Smooth muscle cell (in vitro differentiated cells): ENCODE measurements at regions not wholly inside any gene's neighbourhood (a gene's known extent, or its start where the extent isn't known, plus 50 kb on each side); places are given as distances from the start of the nearest gene placed in this dataset.
A peak's percentile ranks its signal among the peaks of the same experiment; 100 is the strongest.

ENCODE experiments used
- DNase-seq: peaks from one replicate; lab custom pipeline; 2025; ENCODE audit not compliant: unreplicated experiment; lab: John Stamatoyannopoulos, UW
- H2AFZ ChIP-seq: fragments of 200-600 bp; sonication (generic); 2 replicates; pipeline ENCODE4 v1.6.0; 2016; ENCODE audit warnings: antibody characterized with exemption, low read depth, mild to moderate bottlenecking
- H3F3A ChIP-seq: fragments of 200-600 bp; sonication (generic); 2 replicates; pipeline ENCODE4 v1.6.0; 2017; ENCODE audit warnings: antibody characterized with exemption, low read depth
- H3K27ac ChIP-seq: fragments of 200-600 bp; sonication (generic); 2 replicates; pipeline ENCODE4 v1.5.1; 2016; ENCODE audit warnings: low read depth, mild to moderate bottlenecking
- H3K27me3 ChIP-seq: fragments of 200-600 bp; sonication (generic); 2 replicates; pipeline ENCODE4 v1.6.1; 2016; ENCODE audit warnings: low read depth, mild to moderate bottlenecking
- H3K36me3 ChIP-seq: fragments of 200-600 bp; sonication (generic); 2 replicates; pipeline ENCODE4 v1.5.1; 2016; ENCODE audit warnings: low read depth
- H3K4me1 ChIP-seq: fragments of 200-600 bp; sonication (generic); 2 replicates; pipeline ENCODE4 v1.5.1; 2016; ENCODE audit warnings: low read depth
- H3K4me2 ChIP-seq: fragments of 200-600 bp; sonication (generic); 2 replicates; pipeline ENCODE4 v1.6.0; 2016; ENCODE audit warnings: mild to moderate bottlenecking
- H3K4me3 ChIP-seq: fragments of 200-600 bp; sonication (generic); 2 replicates; pipeline ENCODE4 v1.5.1; 2016; ENCODE audit warnings: mild to moderate bottlenecking
- H3K79me2 ChIP-seq: fragments of 200-600 bp; sonication (generic); 2 replicates; pipeline ENCODE4 v1.6.0; 2016; ENCODE audit warnings: low read depth, mild to moderate bottlenecking
- H3K9ac ChIP-seq: fragments of 200-600 bp; sonication (generic); 2 replicates; pipeline ENCODE4 v1.6.0; 2016; ENCODE audit warnings: low read depth
- H3K9me3 ChIP-seq: fragments of 200-600 bp; sonication (generic); replicated peaks from 2 replicates; pipeline ENCODE4 v1.5.1; 2016; ENCODE audit warnings: low read depth
- H4K20me1 ChIP-seq: fragments of 200-600 bp; sonication (generic); 2 replicates; pipeline ENCODE4 v1.6.0; 2016; ENCODE audit warnings: low read depth
- WGBS: methylation state at CpG from one replicate; pipeline ENCODE4 v1.1.7; 2016; ENCODE audit warnings: low lambda C conversion rate; 5-methylcytosine and 5-hydroxymethylcytosine counted together
- TF ChIP-seq, protein P1 (sequence below): fragments of 200-600 bp; sonication (generic); IDR thresholded peaks from 2 replicates; pipeline ENCODE4 v1.5.1; 2017; ENCODE audit warnings: borderline replicate concordance, mild to moderate bottlenecking, antibody characterized with exemption; ENCODE audit not compliant: insufficient read depth, poor library complexity, severe bottlenecking

DNA sequence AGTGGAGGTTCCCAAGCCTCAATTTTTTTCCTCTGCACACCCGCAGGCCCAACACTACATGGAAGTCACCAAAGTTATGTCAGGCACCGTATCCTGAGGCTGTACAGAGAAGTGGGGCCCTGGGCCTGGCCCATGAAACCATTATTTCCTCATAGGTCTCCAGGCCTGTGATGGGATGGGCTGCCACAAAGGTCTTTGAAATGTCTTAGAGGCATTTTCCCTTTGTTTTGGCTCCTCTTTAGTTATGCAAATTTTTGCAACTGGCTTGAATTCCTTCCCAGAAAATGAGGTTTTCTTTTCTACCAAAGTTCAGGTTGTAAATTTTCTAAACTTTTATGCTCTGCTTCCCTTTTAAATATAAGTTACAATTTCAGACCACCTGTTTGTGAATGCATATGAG lies 365.2 kb downstream of the HGF start:
- Histone ChIP-seq H4K20me1 (no peaks in the 10 kb centered on the region), H3K4me2 (no peak overlapping the region), H3K4me3 (no peak overlapping the region), H3K79me2 (no peaks in the 10 kb centered on the region), H3K9ac (no peak overlapping the region), H3K9me3 (no peaks in the 10 kb centered on the region), H3K27ac (no peak overlapping the region), H3K4me1 (no peaks in the 10 kb centered on the region), H3K36me3 (no peaks in the 10 kb centered on the region), H3F3A (peaks cover 1% of the 10 kb centered on the region), H2AFZ (no peak overlapping the region), H3K27me3 (no peaks in the 10 kb centered on the region)
- TF ChIP-seq, protein P1, sequence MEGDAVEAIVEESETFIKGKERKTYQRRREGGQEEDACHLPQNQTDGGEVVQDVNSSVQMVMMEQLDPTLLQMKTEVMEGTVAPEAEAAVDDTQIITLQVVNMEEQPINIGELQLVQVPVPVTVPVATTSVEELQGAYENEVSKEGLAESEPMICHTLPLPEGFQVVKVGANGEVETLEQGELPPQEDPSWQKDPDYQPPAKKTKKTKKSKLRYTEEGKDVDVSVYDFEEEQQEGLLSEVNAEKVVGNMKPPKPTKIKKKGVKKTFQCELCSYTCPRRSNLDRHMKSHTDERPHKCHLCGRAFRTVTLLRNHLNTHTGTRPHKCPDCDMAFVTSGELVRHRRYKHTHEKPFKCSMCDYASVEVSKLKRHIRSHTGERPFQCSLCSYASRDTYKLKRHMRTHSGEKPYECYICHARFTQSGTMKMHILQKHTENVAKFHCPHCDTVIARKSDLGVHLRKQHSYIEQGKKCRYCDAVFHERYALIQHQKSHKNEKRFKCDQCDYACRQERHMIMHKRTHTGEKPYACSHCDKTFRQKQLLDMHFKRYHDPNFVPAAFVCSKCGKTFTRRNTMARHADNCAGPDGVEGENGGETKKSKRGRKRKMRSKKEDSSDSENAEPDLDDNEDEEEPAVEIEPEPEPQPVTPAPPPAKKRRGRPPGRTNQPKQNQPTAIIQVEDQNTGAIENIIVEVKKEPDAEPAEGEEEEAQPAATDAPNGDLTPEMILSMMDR = no peak
- DNase-seq = no peak
- 94% methylated on average over 2 of the region's 2 CpGs for WGBS

DNA sequence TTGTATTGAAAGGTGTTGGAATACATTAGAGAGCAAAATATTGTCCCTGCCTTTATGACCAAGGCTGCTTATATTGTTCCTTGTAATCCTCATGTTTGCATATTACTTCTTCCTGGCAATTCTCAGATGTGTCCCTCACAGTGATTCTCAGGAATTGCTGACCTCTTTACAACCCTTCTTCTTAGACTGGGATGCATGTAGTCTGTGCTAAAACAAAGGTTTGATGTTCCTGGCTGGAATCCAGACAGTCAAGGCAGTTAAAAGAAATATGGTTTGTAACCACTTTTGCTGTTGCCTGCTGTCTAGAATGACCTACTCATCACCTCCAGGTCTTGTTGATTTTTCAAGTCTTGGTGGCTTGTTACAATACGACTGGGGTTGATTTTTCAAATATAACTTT lies 367.6 kb downstream of the HGF start:
- Histone ChIP-seq H3K4me3 (no peak overlapping the region), H3K27ac (no peak overlapping the region), H2AFZ (no peak overlapping the region), H3K79me2 (no peaks in the 10 kb centered on the region), H3F3A (peaks cover 5% of the 10 kb centered on the region), H4K20me1 (no peaks in the 10 kb centered on the region), H3K4me2 (no peak overlapping the region), H3K9me3 (no peaks in the 10 kb centered on the region), H3K27me3 (no peaks in the 10 kb centered on the region), H3K9ac (no peak overlapping the region), H3K36me3 (no peaks in the 10 kb centered on the region), H3K4me1 (no peaks in the 10 kb centered on the region)
- TF ChIP-seq, protein P1 = no peak
- WGBS = 84% methylated on average over 1 of the region's 1 CpG
- no peak for DNase-seq

DNA sequence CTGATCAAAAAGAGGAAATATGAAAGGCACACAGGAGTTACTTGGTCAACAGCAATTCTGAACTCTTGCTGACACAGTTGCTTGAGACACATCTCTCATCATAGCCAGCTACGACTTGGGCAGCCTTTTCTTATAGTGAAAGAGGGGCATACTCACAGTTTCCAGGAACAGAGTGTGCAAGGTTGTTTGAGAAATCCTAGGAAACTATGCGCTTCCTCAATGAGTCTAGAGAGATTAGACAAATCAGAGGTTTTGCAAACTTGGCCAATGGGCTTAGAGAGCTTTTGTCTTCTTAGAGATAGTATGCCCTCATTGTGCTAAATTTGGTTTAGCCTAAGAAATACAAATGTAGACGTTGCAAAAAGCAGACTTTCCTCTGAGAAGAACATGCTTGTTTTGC lies 370.4 kb downstream of the HGF start:
- Histone ChIP-seq H3K4me2 (peak overlapping the region; percentile 27), H3F3A (peaks cover 5% of the 10 kb centered on the region), H3K9me3 (no peaks in the 10 kb centered on the region), H4K20me1 (no peaks in the 10 kb centered on the region), H3K36me3 (no peaks in the 10 kb centered on the region), H3K9ac (no peak overlapping the region), H3K4me3 (no peak overlapping the region), H3K27me3 (no peaks in the 10 kb centered on the region), H3K27ac (no peak overlapping the region), H2AFZ (peak overlapping the region; percentile 55), H3K79me2 (no peaks in the 10 kb centered on the region), H3K4me1 (no peaks in the 10 kb centered on the region)
- TF ChIP-seq, protein P1 = no peak
- no peak for DNase-seq
- WGBS = 19% methylated on average over 3 of the region's 3 CpGs

DNA sequence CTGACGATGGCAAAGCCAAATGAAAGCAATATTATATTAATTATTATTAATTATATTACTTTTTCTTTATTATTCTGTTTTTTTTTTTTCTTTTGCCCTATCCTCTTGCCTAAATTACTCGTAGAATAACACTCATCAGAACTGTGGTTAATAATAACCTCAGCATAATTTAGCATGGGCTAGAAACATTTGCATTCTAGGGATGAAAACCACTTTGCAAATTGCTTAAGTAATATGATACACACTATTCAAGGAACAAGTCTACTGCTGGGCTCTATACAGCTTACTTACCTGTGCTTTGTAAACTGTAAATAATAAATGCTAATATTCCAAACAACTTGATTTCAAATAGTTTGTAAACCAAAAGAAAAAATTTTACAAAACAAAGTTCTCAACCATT lies 375.8 kb downstream of the HGF start:
- Histone ChIP-seq H3K4me3 (no peak overlapping the region), H3K9ac (no peak overlapping the region), H3K36me3 (no peaks in the 10 kb centered on the region), H2AFZ (no peak overlapping the region), H3K27ac (no peak overlapping the region), H3K9me3 (no peaks in the 10 kb centered on the region), H3K4me2 (no peak overlapping the region), H4K20me1 (no peaks in the 10 kb centered on the region), H3K79me2 (no peaks in the 10 kb centered on the region), H3K27me3 (no peaks in the 10 kb centered on the region), H3K4me1 (peaks cover 8% of the 10 kb centered on the region), H3F3A (no peaks in the 10 kb centered on the region)
- WGBS = 89% methylated on average over 2 of the region's 2 CpGs
- TF ChIP-seq, protein P1 = no peak
- no peak for DNase-seq
